WTC11 (cell line): ENCODE measurements at regions not wholly inside any gene's neighbourhood (a gene's known extent, or its start where the extent isn't known, plus 50 kb on each side); places are given as distances from the start of the nearest gene placed in this dataset.

Source experiments
- ATAC-seq: fragments of 200-7000 bp; cut with Tn5 transposase; 2 replicates; pipeline ENCODE4 v1.10.0; 2021; ENCODE audit warnings: mild to moderate bottlenecking, moderate library complexity
- CTCF ChIA-PET: fragments of 300-600 bp; sonication (Branson Sonifier 250); formaldehyde crosslinking; loops from one replicate; lab custom pipeline; 2021; ENCODE audit warnings: antibody characterized with exemption; lab: Charles Lee
- POLR2A ChIA-PET: fragments of 350-600 bp; sonication (Branson Sonifier 250); formaldehyde crosslinking; loops from one replicate; lab custom pipeline; 2021; ENCODE audit warnings: antibody characterized with exemption; lab: Charles Lee
- DNase-seq: peaks from one replicate; pipeline ENCODE4 v3.0.0; 2021; ENCODE audit warnings: low spot score
- H3K27ac Mint-ChIP-seq: 2 replicates; pipeline ENCODE4 v1.8.0; 2021; ENCODE audit warnings: mixed read lengths
- H3K27me3 Mint-ChIP-seq: 2 replicates; pipeline ENCODE4 v1.8.0; 2021; ENCODE audit warnings: low read depth, mild to moderate bottlenecking, moderate library complexity, mixed read lengths
- H3K36me3 Mint-ChIP-seq: 2 replicates; pipeline ENCODE4 v1.8.0; 2021; ENCODE audit warnings: mixed read lengths
- H3K4me1 Mint-ChIP-seq: 2 replicates; pipeline ENCODE4 v1.8.0; 2022; ENCODE audit warnings: mixed read lengths
- H3K4me3 Mint-ChIP-seq: 2 replicates; pipeline ENCODE4 v1.8.0; 2021; ENCODE audit warnings: mild to moderate bottlenecking, moderate library complexity, mixed read lengths
- H3K9me3 Mint-ChIP-seq: 2 replicates; pipeline ENCODE4 v1.8.0; 2021; ENCODE audit warnings: mixed read lengths
- ATF6 ChIP-seq: sonication (generic); formaldehyde crosslinking; IDR thresholded peaks from 2 replicates; pipeline ENCODE4 v1.8.1; 2023; ENCODE audit warnings: mild to moderate bottlenecking, missing genetic modification reagents
- CREB1 ChIP-seq: sonication (generic); formaldehyde crosslinking; IDR thresholded peaks from 2 replicates; pipeline ENCODE4 v1.8.0; 2023; ENCODE audit warnings: mild to moderate bottlenecking, missing genetic modification reagents
- ETV6 ChIP-seq: sonication (generic); formaldehyde crosslinking; IDR thresholded peaks from 2 replicates; pipeline ENCODE4 v1.8.1; 2022; ENCODE audit warnings: mild to moderate bottlenecking, missing genetic modification reagents
- FOXK1 ChIP-seq: sonication (generic); formaldehyde crosslinking; IDR thresholded peaks from 2 replicates; pipeline ENCODE4 v1.8.0; 2022; ENCODE audit warnings: mild to moderate bottlenecking, moderate library complexity, missing genetic modification reagents
- GTF2I ChIP-seq: fragments of 250-450 bp; sonication (Bioruptor Pico); conservative IDR thresholded peaks from 2 replicates; pipeline ENCODE4 v1.4.0; 2021; ENCODE audit warnings: mild to moderate bottlenecking
- IRF2 ChIP-seq: sonication (generic); formaldehyde crosslinking; IDR thresholded peaks from 2 replicates; pipeline ENCODE4 v1.8.0; 2022; ENCODE audit warnings: low read depth, missing genetic modification reagents, borderline replicate concordance
- JUN ChIP-seq: sonication (generic); formaldehyde crosslinking; IDR thresholded peaks from 2 replicates; pipeline ENCODE4 v1.8.0; 2023; ENCODE audit warnings: mild to moderate bottlenecking, missing genetic modification reagents
- KAT7 ChIP-seq: sonication (generic); formaldehyde crosslinking; IDR thresholded peaks from 2 replicates; pipeline ENCODE4 v1.8.1; 2023; ENCODE audit warnings: missing genetic modification reagents, mild to moderate bottlenecking, borderline replicate concordance
- PRDM15 ChIP-seq: sonication (generic); formaldehyde crosslinking; IDR thresholded peaks from 2 replicates; pipeline ENCODE4 v1.8.0; 2022; ENCODE audit warnings: missing genetic modification reagents
- RORB ChIP-seq: fragments of 250-450 bp; sonication (Bioruptor Pico); IDR thresholded peaks from 2 replicates; pipeline ENCODE4 v1.9.0; 2021; ENCODE audit warnings: mild to moderate bottlenecking
- SMAD3 ChIP-seq: sonication (generic); formaldehyde crosslinking; IDR thresholded peaks from 2 replicates; pipeline ENCODE4 v1.8.0; 2022; ENCODE audit warnings: missing genetic modification reagents, mild to moderate bottlenecking, borderline replicate concordance
- SMAD4 ChIP-seq: sonication (generic); formaldehyde crosslinking; IDR thresholded peaks from 2 replicates; pipeline ENCODE4 v1.8.0; 2022; ENCODE audit warnings: mild to moderate bottlenecking, missing genetic modification reagents
- SOX15 ChIP-seq: fragments of 250-450 bp; sonication (Bioruptor Pico); IDR thresholded peaks from 2 replicates; pipeline ENCODE4 v1.9.0; 2021; ENCODE audit warnings: mild to moderate bottlenecking
- TEAD1 ChIP-seq: sonication (generic); formaldehyde crosslinking; IDR thresholded peaks from 2 replicates; pipeline ENCODE4 v1.8.0; 2022; ENCODE audit warnings: mild to moderate bottlenecking, missing genetic modification reagents
- TP53 ChIP-seq: sonication (generic); formaldehyde crosslinking; IDR thresholded peaks from 2 replicates; pipeline ENCODE4 v1.8.1; 2023; ENCODE audit warnings: mild to moderate bottlenecking, missing genetic modification reagents
- ZBTB21 ChIP-seq: sonication (generic); formaldehyde crosslinking; IDR thresholded peaks from 2 replicates; pipeline ENCODE4 v1.8.1; 2023; ENCODE audit warnings: mild to moderate bottlenecking, missing genetic modification reagents, borderline replicate concordance
- ZNF121 ChIP-seq: sonication (generic); formaldehyde crosslinking; IDR thresholded peaks from 2 replicates; pipeline ENCODE4 v1.8.0; 2023; ENCODE audit warnings: missing genetic modification reagents
- ZNF416 ChIP-seq: fragments of 250-450 bp; sonication (Bioruptor Pico); IDR thresholded peaks from 2 replicates; pipeline ENCODE4 v1.9.0; 2021; ENCODE audit warnings: mild to moderate bottlenecking, inconsistent platforms
- ZNF423 ChIP-seq: fragments of 250-450 bp; sonication (Bioruptor Pico); IDR thresholded peaks from 2 replicates; pipeline ENCODE4 v2.1.2; 2022; ENCODE audit warnings: mild to moderate bottlenecking, moderate library complexity
- TF ChIP-seq, protein P1 (sequence below): sonication (generic); formaldehyde crosslinking; IDR thresholded peaks from 2 replicates; pipeline ENCODE4 v1.8.1; 2022; ENCODE audit warnings: low read depth, missing genetic modification reagents, borderline replicate concordance
- TF ChIP-seq, protein P2 (sequence below): sonication (generic); formaldehyde crosslinking; IDR thresholded peaks from 2 replicates; pipeline ENCODE4 v1.8.0; 2023; ENCODE audit warnings: mild to moderate bottlenecking, missing genetic modification reagents
- TF ChIP-seq, protein P3 (sequence below): sonication (generic); formaldehyde crosslinking; IDR thresholded peaks from 2 replicates; pipeline ENCODE4 v1.8.0; 2022; ENCODE audit warnings: mild to moderate bottlenecking, missing genetic modification reagents
- TF ChIP-seq, protein P4 (sequence below): fragments of 250-450 bp; sonication (Bioruptor Pico); IDR thresholded peaks from 2 replicates; pipeline ENCODE4 v2.1.2; 2022; ENCODE audit warnings: mild to moderate bottlenecking, moderate library complexity

GRCh38 chr21:20774737-20775136, 223.5 kb upstream of the NCAM2 start (continued):
- no peak for TF ChIP-seq ETV6
- no peak for TF ChIP-seq ZNF423
- no peak for TF ChIP-seq IRF2 (CRISPR knock-in tag)
- no peak for TF ChIP-seq FOXK1 (CRISPR knock-in tag)
- no peak for TF ChIP-seq ZNF121 (CRISPR knock-in tag)
- TF ChIP-seq KAT7 = no peak
- TF ChIP-seq SMAD4 (CRISPR knock-in tag) = no peak
- TF ChIP-seq RORB (CRISPR knock-in tag) = no peak
- no peak for TF ChIP-seq TP53 (CRISPR knock-in tag)
- TF ChIP-seq SOX15 (CRISPR knock-in tag) = no peak

GRCh38 chr21:20779321-20779720, 218.9 kb upstream of the NCAM2 start:
- ATAC-seq = no peak
- Mint-ChIP-seq H3K9me3 (peaks cover 65% of the 10 kb centered on the region), H3K36me3 (peaks cover 66% of the 10 kb centered on the region), H3K27ac (no peak overlapping the region), H3K4me3 (no peak overlapping the region), H3K27me3 (peaks cover 5% of the 10 kb centered on the region), H3K4me1 (peaks cover 6% of the 10 kb centered on the region; the same call in 1 of the 2 replicates)
- ChIA-PET CTCF (no interaction called here), POLR2A (no interaction called here)
- DNase-seq = no peak
- no peak for TF ChIP-seq ZNF121 (CRISPR knock-in tag)
- TF ChIP-seq PRDM15 = no peak
- no peak for TF ChIP-seq TEAD1 (CRISPR knock-in tag)
- TF ChIP-seq, protein P1, sequence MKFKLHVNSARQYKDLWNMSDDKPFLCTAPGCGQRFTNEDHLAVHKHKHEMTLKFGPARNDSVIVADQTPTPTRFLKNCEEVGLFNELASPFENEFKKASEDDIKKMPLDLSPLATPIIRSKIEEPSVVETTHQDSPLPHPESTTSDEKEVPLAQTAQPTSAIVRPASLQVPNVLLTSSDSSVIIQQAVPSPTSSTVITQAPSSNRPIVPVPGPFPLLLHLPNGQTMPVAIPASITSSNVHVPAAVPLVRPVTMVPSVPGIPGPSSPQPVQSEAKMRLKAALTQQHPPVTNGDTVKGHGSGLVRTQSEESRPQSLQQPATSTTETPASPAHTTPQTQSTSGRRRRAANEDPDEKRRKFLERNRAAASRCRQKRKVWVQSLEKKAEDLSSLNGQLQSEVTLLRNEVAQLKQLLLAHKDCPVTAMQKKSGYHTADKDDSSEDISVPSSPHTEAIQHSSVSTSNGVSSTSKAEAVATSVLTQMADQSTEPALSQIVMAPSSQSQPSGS = no peak
- TF ChIP-seq ZBTB21 (CRISPR knock-in tag) = no peak
- TF ChIP-seq, protein P2, sequence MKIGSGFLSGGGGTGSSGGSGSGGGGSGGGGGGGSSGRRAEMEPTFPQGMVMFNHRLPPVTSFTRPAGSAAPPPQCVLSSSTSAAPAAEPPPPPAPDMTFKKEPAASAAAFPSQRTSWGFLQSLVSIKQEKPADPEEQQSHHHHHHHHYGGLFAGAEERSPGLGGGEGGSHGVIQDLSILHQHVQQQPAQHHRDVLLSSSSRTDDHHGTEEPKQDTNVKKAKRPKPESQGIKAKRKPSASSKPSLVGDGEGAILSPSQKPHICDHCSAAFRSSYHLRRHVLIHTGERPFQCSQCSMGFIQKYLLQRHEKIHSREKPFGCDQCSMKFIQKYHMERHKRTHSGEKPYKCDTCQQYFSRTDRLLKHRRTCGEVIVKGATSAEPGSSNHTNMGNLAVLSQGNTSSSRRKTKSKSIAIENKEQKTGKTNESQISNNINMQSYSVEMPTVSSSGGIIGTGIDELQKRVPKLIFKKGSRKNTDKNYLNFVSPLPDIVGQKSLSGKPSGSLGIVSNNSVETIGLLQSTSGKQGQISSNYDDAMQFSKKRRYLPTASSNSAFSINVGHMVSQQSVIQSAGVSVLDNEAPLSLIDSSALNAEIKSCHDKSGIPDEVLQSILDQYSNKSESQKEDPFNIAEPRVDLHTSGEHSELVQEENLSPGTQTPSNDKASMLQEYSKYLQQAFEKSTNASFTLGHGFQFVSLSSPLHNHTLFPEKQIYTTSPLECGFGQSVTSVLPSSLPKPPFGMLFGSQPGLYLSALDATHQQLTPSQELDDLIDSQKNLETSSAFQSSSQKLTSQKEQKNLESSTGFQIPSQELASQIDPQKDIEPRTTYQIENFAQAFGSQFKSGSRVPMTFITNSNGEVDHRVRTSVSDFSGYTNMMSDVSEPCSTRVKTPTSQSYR (CRISPR knock-in tag) = no peak
- TF ChIP-seq TP53 (CRISPR knock-in tag) = no peak
- no peak for TF ChIP-seq ATF6 (CRISPR knock-in tag)
- TF ChIP-seq SOX15 (CRISPR knock-in tag) = no peak
- TF ChIP-seq, protein P3, sequence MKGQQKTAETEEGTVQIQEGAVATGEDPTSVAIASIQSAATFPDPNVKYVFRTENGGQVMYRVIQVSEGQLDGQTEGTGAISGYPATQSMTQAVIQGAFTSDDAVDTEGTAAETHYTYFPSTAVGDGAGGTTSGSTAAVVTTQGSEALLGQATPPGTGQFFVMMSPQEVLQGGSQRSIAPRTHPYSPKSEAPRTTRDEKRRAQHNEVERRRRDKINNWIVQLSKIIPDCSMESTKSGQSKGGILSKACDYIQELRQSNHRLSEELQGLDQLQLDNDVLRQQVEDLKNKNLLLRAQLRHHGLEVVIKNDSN (CRISPR knock-in tag) = no peak
- no peak for TF ChIP-seq GTF2I (CRISPR knock-in tag)
- TF ChIP-seq ZNF416 (CRISPR knock-in tag) = no peak
- TF ChIP-seq CREB1 (CRISPR knock-in tag) = no peak
- TF ChIP-seq JUN (CRISPR knock-in tag) = no peak
- TF ChIP-seq, protein P4, sequence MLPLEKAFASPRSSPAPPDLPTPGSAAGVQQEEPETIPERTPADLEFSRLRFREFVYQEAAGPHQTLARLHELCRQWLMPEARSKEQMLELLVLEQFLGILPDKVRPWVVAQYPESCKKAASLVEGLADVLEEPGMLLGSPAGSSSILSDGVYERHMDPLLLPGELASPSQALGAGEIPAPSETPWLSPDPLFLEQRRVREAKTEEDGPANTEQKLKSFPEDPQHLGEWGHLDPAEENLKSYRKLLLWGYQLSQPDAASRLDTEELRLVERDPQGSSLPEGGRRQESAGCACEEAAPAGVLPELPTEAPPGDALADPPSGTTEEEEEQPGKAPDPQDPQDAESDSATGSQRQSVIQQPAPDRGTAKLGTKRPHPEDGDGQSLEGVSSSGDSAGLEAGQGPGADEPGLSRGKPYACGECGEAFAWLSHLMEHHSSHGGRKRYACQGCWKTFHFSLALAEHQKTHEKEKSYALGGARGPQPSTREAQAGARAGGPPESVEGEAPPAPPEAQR (CRISPR knock-in tag) = no peak
- no peak for TF ChIP-seq SMAD3
